H1 (cell line): ENCODE measurements at regions not wholly inside any gene's neighbourhood (a gene's known extent, or its start where the extent isn't known, plus 50 kb on each side); places are given as distances from the start of the nearest gene placed in this dataset.

Experiments
- CTCF ChIA-PET: fragments of 300-600 bp; sonication (Branson Sonifier 250); formaldehyde crosslinking; loops from one replicate; lab custom pipeline; 2021; ENCODE audit not compliant: partially characterized antibody; lab: Charles Lee
- POLR2A ChIA-PET: fragments of 300-600 bp; sonication (Branson Sonifier 250); formaldehyde crosslinking; loops from one replicate; lab custom pipeline; 2021; ENCODE audit warnings: inconsistent platforms; ENCODE audit not compliant: partially characterized antibody; lab: Charles Lee
- DNase-seq, 2 experiments: peaks; one replicate each; pipeline versions ENCODE4 v3.0.0 to v3.0.0-alpha.2; 2010 to 2022; ENCODE audit warnings: low spot score in 2 of 2, low read depth in 1 of 2, mixed read lengths in 1 of 2
- FAIRE-seq: peaks from 2 replicates; lab custom pipeline; 2011; peaks lifted over from hg19 to GRCh38; lab: Jason Lieb, UNC
- H2AFZ ChIP-seq: 2 replicates; pipeline ENCODE4 v1.8.1; 2012; ENCODE audit warnings: low read length, inconsistent platforms
- H2AK5ac ChIP-seq: 2 replicates; pipeline ENCODE4 v1.6.1; 2013; ENCODE audit warnings: low read depth, low read length
- H2BK120ac ChIP-seq: replicated peaks from 2 replicates; pipeline ENCODE3; 2013; ENCODE audit warnings: low read depth, low read length, inconsistent platforms
- H2BK12ac ChIP-seq: 2 replicates; pipeline ENCODE4 v1.6.1; 2013; ENCODE audit warnings: low read depth, low read length
- H2BK15ac ChIP-seq: 2 replicates; pipeline ENCODE4 v1.6.1; 2013; ENCODE audit warnings: low read length
- H2BK20ac ChIP-seq: 2 replicates; pipeline ENCODE4 v1.6.1; 2013; ENCODE audit warnings: low read length
- H2BK5ac ChIP-seq: 2 replicates; pipeline ENCODE4 v1.6.1; 2013; ENCODE audit warnings: low read depth, low read length
- H3K14ac ChIP-seq: 2 replicates; pipeline ENCODE4 v1.6.1; 2013; ENCODE audit warnings: inconsistent platforms; ENCODE audit not compliant: insufficient read length
- H3K18ac ChIP-seq: 2 replicates; pipeline ENCODE4 v1.6.1; 2013; ENCODE audit warnings: low read length; ENCODE audit errors: extremely low read depth
- H3K23ac ChIP-seq: 2 replicates; pipeline ENCODE4 v1.6.1; 2013; ENCODE audit warnings: inconsistent platforms; ENCODE audit not compliant: insufficient read length
- H3K23me2 ChIP-seq: 2 replicates; pipeline ENCODE4 v1.6.1; 2013; ENCODE audit warnings: low read depth, low read length
- H3K27ac ChIP-seq: 2 replicates; pipeline ENCODE4 v1.6.1; 2011; ENCODE audit warnings: low read depth, low read length, inconsistent platforms
- H3K27me3 ChIP-seq, 4 experiments: replicated peaks in 1 of 4; 1 replicate in 1 of 4; 2 replicates in 3 of 4; pipeline versions ENCODE4 v1.6.1 to v1.8.1; 2011 to 2013; ENCODE audit warnings: low read length in 3 of 4, mild to moderate bottlenecking in 3 of 4, inconsistent platforms in 2 of 4, mixed read lengths in 2 of 4, moderate library complexity in 1 of 4; ENCODE audit not compliant: control insufficient read depth in 3 of 4, insufficient read depth in 3 of 4; ENCODE audit errors: extremely low read depth in 1 of 4
- H3K36me3 ChIP-seq, 4 experiments: 2 replicates each; pipeline versions ENCODE4 v1.6.1 to v1.8.1; 2011 to 2013; ENCODE audit warnings: mild to moderate bottlenecking in 4 of 4, low read length in 3 of 4, moderate library complexity in 2 of 4, control low read depth in 1 of 4, inconsistent platforms in 1 of 4; ENCODE audit not compliant: insufficient read depth in 4 of 4, control insufficient read depth in 2 of 4
- H3K4ac ChIP-seq: replicated peaks from 2 replicates; pipeline ENCODE3; 2013; ENCODE audit warnings: low read length, low read depth, mixed read lengths, inconsistent platforms; ENCODE audit not compliant: insufficient read length
- H3K4me1 ChIP-seq, 4 experiments: replicated peaks in 1 of 4; 1 replicate in 1 of 4; 2 replicates in 3 of 4; pipeline versions ENCODE4 v1.6.1 to v1.8.1; 2011 to 2013; ENCODE audit warnings: low read length in 3 of 4, inconsistent platforms in 2 of 4, mixed read lengths in 1 of 4; ENCODE audit not compliant: insufficient read depth in 4 of 4, control insufficient read depth in 3 of 4
- H3K4me2 ChIP-seq, 2 experiments: 2 replicates each; pipeline versions ENCODE4 v1.6.1 to v1.8.1; 2011 to 2013; ENCODE audit warnings: low read depth in 2 of 2, low read length in 2 of 2, control low read depth in 1 of 2, inconsistent platforms in 1 of 2, mild to moderate bottlenecking in 1 of 2; ENCODE audit not compliant: insufficient read depth in 1 of 2
- H3K4me3 ChIP-seq, 4 experiments: fragments of 200-600, 300-600 bp in 1 of 4; sonication (generic), shearing (Covaris generic), sonication (Bioruptor Twin) in 1 of 4; 2 replicates each; pipeline versions ENCODE4 v1.5.1 to v1.8.1; 2011 to 2016; ENCODE audit warnings: low read length in 4 of 4, low read depth in 3 of 4, control low read depth in 2 of 4, inconsistent platforms in 2 of 4, mild to moderate bottlenecking in 2 of 4, mixed read lengths in 1 of 4, moderate library complexity in 1 of 4; ENCODE audit not compliant: insufficient read depth in 2 of 4; ENCODE audit errors: extremely low read depth in 1 of 4
- H3K56ac ChIP-seq: replicated peaks from 2 replicates; pipeline ENCODE3; 2013; ENCODE audit warnings: low read depth, mild to moderate bottlenecking, mixed read lengths, low read length, inconsistent platforms; ENCODE audit not compliant: insufficient read length
- H3K79me1 ChIP-seq: 2 replicates; pipeline ENCODE4 v1.6.1; 2013; ENCODE audit warnings: low read depth, low read length, control low read depth
- H3K79me2 ChIP-seq, 2 experiments: 2 replicates each; pipeline versions ENCODE4 v1.6.1 to v1.8.1; 2012 to 2013; ENCODE audit warnings: low read length in 2 of 2, mild to moderate bottlenecking in 2 of 2, inconsistent platforms in 1 of 2; ENCODE audit not compliant: insufficient read depth in 2 of 2, control insufficient read depth in 1 of 2
- H3K9ac ChIP-seq, 4 experiments: replicated peaks in 1 of 4; 1 replicate in 1 of 4; 2 replicates in 3 of 4; pipeline versions ENCODE4 v1.6.1 to v1.8.1; 2011 to 2013; ENCODE audit warnings: low read depth in 3 of 4, low read length in 3 of 4, control low read depth in 2 of 4, mild to moderate bottlenecking in 2 of 4, moderate library complexity in 2 of 4, inconsistent platforms in 1 of 4; ENCODE audit errors: extremely low read depth in 1 of 4
- H3K9me3 ChIP-seq, 2 experiments: 2 replicates each; pipeline versions ENCODE4 v1.6.1 to v1.8.1; 2012 to 2013; ENCODE audit warnings: mild to moderate bottlenecking in 2 of 2, moderate library complexity in 2 of 2, control low read depth in 1 of 2, inconsistent platforms in 1 of 2, low read depth in 1 of 2, low read length in 1 of 2, mixed read lengths in 1 of 2; ENCODE audit not compliant: insufficient read depth in 2 of 2
- H4K20me1 ChIP-seq, 2 experiments: replicated peaks in 1 of 2; 2 replicates each; pipeline versions ENCODE3 to v1.8.1; 2011 to 2013; ENCODE audit warnings: inconsistent platforms in 2 of 2, low read length in 2 of 2, mild to moderate bottlenecking in 1 of 2; ENCODE audit not compliant: insufficient read depth in 2 of 2, control insufficient read depth in 1 of 2
- H4K5ac ChIP-seq: 2 replicates; pipeline ENCODE4 v1.6.1; 2013; ENCODE audit warnings: low read length, low read depth, mixed read lengths, inconsistent platforms; ENCODE audit not compliant: insufficient read length
- H4K8ac ChIP-seq: 2 replicates; pipeline ENCODE4 v1.8.0; 2013; ENCODE audit warnings: mild to moderate bottlenecking, moderate library complexity, low read length, inconsistent platforms; ENCODE audit not compliant: insufficient read depth; ENCODE audit errors: extremely low read depth
- H4K91ac ChIP-seq: replicated peaks from 2 replicates; pipeline ENCODE3; 2013; ENCODE audit warnings: low read length, mixed read lengths, inconsistent platforms; ENCODE audit not compliant: insufficient read length
- BRCA1 ChIP-seq: IDR thresholded peaks from 2 replicates; pipeline ENCODE4 v1.6.1; 2012; ENCODE audit warnings: low read depth, low read length, improper control_type of control experiment
- CREB1 ChIP-seq: IDR thresholded peaks from 2 replicates; pipeline ENCODE4 v1.6.1; 2012; ENCODE audit warnings: inconsistent platforms
- CTCF ChIP-seq, 3 experiments: IDR thresholded peaks; 1 replicate in 2 of 3; 2 replicates in 1 of 3; pipeline versions ENCODE4 v1.5.1 to v1.6.1; 2011; ENCODE audit warnings: low read length in 3 of 3, mild to moderate bottlenecking in 3 of 3, inconsistent platforms in 2 of 3, low read depth in 1 of 3, moderate library complexity in 1 of 3; ENCODE audit not compliant: insufficient read depth in 1 of 3; ENCODE audit errors: control extremely low read depth in 1 of 3
- EGR1 ChIP-seq: IDR thresholded peaks from 2 replicates; pipeline ENCODE4 v1.6.1; 2011; ENCODE audit warnings: low read depth, low read length, borderline replicate concordance
- GTF2F1 ChIP-seq: IDR thresholded peaks from 2 replicates; pipeline ENCODE4 v1.6.1; 2012; ENCODE audit warnings: low read depth, low read length, improper control_type of control experiment, borderline replicate concordance
- KDM5A ChIP-seq: fragments of 200-600 bp; IDR thresholded peaks from 2 replicates; pipeline ENCODE4 v1.7.1; 2012; ENCODE audit warnings: mild to moderate bottlenecking, low read length, inconsistent platforms, mixed read lengths
- SAP30 ChIP-seq: fragments of 300-600 bp; sonication (generic); IDR thresholded peaks from 2 replicates; pipeline ENCODE4 v1.7.1; 2012; ENCODE audit warnings: low read length, moderate library complexity, mild to moderate bottlenecking, inconsistent platforms; ENCODE audit not compliant: insufficient read depth, insufficient replicate concordance
- SIX5 ChIP-seq: IDR thresholded peaks from 2 replicates; pipeline ENCODE4 v1.6.1; 2011; ENCODE audit warnings: mild to moderate bottlenecking, low read depth, low read length
- TBP ChIP-seq: IDR thresholded peaks from 2 replicates; pipeline ENCODE4 v1.6.1; 2011; ENCODE audit warnings: low read depth, low read length, improper control_type of control experiment
- WGBS, 2 experiments: shearing (Covaris generic) in 1 of 2; methylation state at CpG; one replicate each; pipeline versions ENCODE4 v1.1.6 to v1.1.7; 2013 to 2015; ENCODE audit warnings: low lambda C conversion rate in 2 of 2, mixed read lengths in 2 of 2, inconsistent platforms in 1 of 2, low coverage in 1 of 2, missing lambda C conversion rate in 1 of 2; ENCODE audit not compliant: insufficient replicate concordance in 2 of 2, insufficient coverage in 1 of 2, insufficient read length in 1 of 2; ENCODE audit errors: extremely low coverage in 1 of 2, missing lambda C conversion rate in 1 of 2; 5-methylcytosine and 5-hydroxymethylcytosine counted together

GRCh38 chr2:77604953-77605929 lies 83.1 kb upstream of the LRRTM4 start:
- Histone ChIP-seq H4K20me1 (no peaks in the 10 kb centered on the region), H3K9me3 (no peaks in the 10 kb centered on the region), H3K18ac (no peak overlapping the region), H3K9ac (no peak overlapping the region), H3K79me2 (no peaks in the 10 kb centered on the region), H2BK12ac (no peak overlapping the region), H3K27ac (no peak overlapping the region), H3K14ac (no peak overlapping the region), H3K4ac (no peak overlapping the region), H3K23ac (no peak overlapping the region), H4K5ac (no peak overlapping the region), H2AFZ (no peak overlapping the region), H2BK20ac (no peak overlapping the region), H3K4me3 (no peak overlapping the region), H3K4me1 (no peaks in the 10 kb centered on the region), H2BK5ac (no peak overlapping the region), H4K8ac (no peak overlapping the region), H2BK120ac (no peak overlapping the region), H3K36me3 (no peaks in the 10 kb centered on the region), H3K23me2 (peaks cover 2% of the 10 kb centered on the region; the same call in 1 of the 2 replicates), H3K4me2 (no peak overlapping the region), H3K56ac (no peak overlapping the region), H2BK15ac (no peak overlapping the region), H3K79me1 (no peaks in the 10 kb centered on the region), H4K91ac (no peak overlapping the region), H2AK5ac (no peak overlapping the region), H3K27me3 (no peaks in the 10 kb centered on the region)
- FAIRE-seq: no peak
- DNase-seq: no peak
- ChIA-PET POLR2A (no interaction called here), CTCF (no interaction called here)
- TF ChIP-seq GTF2F1 (no peak), CTCF (IDR thresholded peaks at IDR 0.05; ENCODE audit: control extremely low read depth in 1 of 3, insufficient read depth in 1 of 3, low read depth in 1 of 3, low read length in 3 of 3) (no peak), SIX5 (no peak), BRCA1 (no peak), SAP30 (no peak), TBP (no peak), EGR1 (no peak), CREB1 (no peak), KDM5A (no peak)
- 83% methylated on average over 3 of the region's 3 CpGs; no CpG with 5 or more reads in 1 of the 2 experiments for WGBS, 2 experiments
